Neural progenitor cell (in vitro differentiated cells): ENCODE measurements at regions not wholly inside any gene's neighbourhood (a gene's known extent, or its start where the extent isn't known, plus 50 kb on each side); places are given as distances from the start of the nearest gene placed in this dataset.

Experiments
- DNase-seq: peaks from one replicate; pipeline ENCODE4 v3.0.0-alpha.2; 2016; ENCODE audit warnings: low spot score
- H2AFZ ChIP-seq: fragments of 200-600 bp; sonication (generic); replicated peaks from 2 replicates; pipeline ENCODE4 v1.6.1; 2016; ENCODE audit warnings: antibody characterized with exemption
- H3F3A ChIP-seq: fragments of 200-600 bp; sonication (generic); 2 replicates; pipeline ENCODE4 v1.6.1; 2016; ENCODE audit warnings: antibody characterized with exemption, low read depth
- H3K27ac ChIP-seq: fragments of 200-600 bp; sonication (generic); 2 replicates; pipeline ENCODE4 v1.5.1; 2016; ENCODE audit warnings: mild to moderate bottlenecking
- H3K27me3 ChIP-seq: fragments of 200-600 bp; sonication (generic); 2 replicates; pipeline ENCODE4 v1.6.1; 2016; ENCODE audit warnings: mild to moderate bottlenecking, moderate library complexity
- H3K36me3 ChIP-seq: fragments of 200-600 bp; sonication (generic); 2 replicates; pipeline ENCODE4 v1.5.1; 2016
- H3K4me1 ChIP-seq: fragments of 200-600 bp; sonication (generic); 2 replicates; pipeline ENCODE4 v1.6.1; 2016; ENCODE audit warnings: mixed run types
- H3K4me2 ChIP-seq: fragments of 200-600 bp; sonication (generic); 2 replicates; pipeline ENCODE4 v1.6.1; 2016
- H3K4me3 ChIP-seq: fragments of 200-600 bp; sonication (generic); 2 replicates; pipeline ENCODE4 v1.5.1; 2016
- H3K79me2 ChIP-seq: fragments of 200-600 bp; sonication (generic); 2 replicates; pipeline ENCODE4 v1.6.1; 2016; ENCODE audit warnings: low read depth
- H3K9ac ChIP-seq: fragments of 200-600 bp; sonication (generic); 2 replicates; pipeline ENCODE4 v1.6.1; 2016
- H3K9me3 ChIP-seq: fragments of 200-600 bp; sonication (generic); 2 replicates; pipeline ENCODE4 v1.5.1; 2016; ENCODE audit warnings: low read depth
- H4K20me1 ChIP-seq: fragments of 200-600 bp; sonication (generic); 2 replicates; pipeline ENCODE4 v1.6.1; 2016; ENCODE audit warnings: low read depth
- H3K27ac Mint-ChIP-seq: 3 replicates; pipeline ENCODE4 v1.8.0; 2021; ENCODE audit warnings: mixed read lengths
- H3K27me3 Mint-ChIP-seq: 2 replicates; pipeline ENCODE4 v1.8.0; 2022; ENCODE audit warnings: low read depth, mild to moderate bottlenecking, inconsistent platforms, moderate library complexity, mixed read lengths; ENCODE audit not compliant: insufficient read depth
- H3K36me3 Mint-ChIP-seq: 3 replicates; pipeline ENCODE4 v1.8.0; 2021; ENCODE audit warnings: mixed read lengths
- H3K4me1 Mint-ChIP-seq: 3 replicates; pipeline ENCODE4 v1.8.0; 2021; ENCODE audit warnings: mixed read lengths
- H3K4me3 Mint-ChIP-seq: 3 replicates; pipeline ENCODE4 v1.8.0; 2021; ENCODE audit warnings: mild to moderate bottlenecking, moderate library complexity, mixed read lengths
- H3K9me3 Mint-ChIP-seq: 3 replicates; pipeline ENCODE4 v1.8.0; 2020; ENCODE audit warnings: mixed read lengths
- EZH2 ChIP-seq: fragments of 200-600 bp; sonication (generic); IDR thresholded peaks from 2 replicates; pipeline ENCODE4 v1.6.1; 2017; ENCODE audit warnings: antibody characterized with exemption, mild to moderate bottlenecking, moderate library complexity
- EZH2phosphoT487 ChIP-seq: fragments of 200-600 bp; sonication (generic); IDR thresholded peaks from 2 replicates; pipeline ENCODE4 v1.6.1; 2017; ENCODE audit warnings: antibody characterized with exemption
- TF ChIP-seq, protein P1 (sequence below): fragments of 200-600 bp; sonication (generic); IDR thresholded peaks from 2 replicates; pipeline ENCODE4 v1.5.1; 2017; ENCODE audit warnings: antibody characterized with exemption, mild to moderate bottlenecking

DNA sequence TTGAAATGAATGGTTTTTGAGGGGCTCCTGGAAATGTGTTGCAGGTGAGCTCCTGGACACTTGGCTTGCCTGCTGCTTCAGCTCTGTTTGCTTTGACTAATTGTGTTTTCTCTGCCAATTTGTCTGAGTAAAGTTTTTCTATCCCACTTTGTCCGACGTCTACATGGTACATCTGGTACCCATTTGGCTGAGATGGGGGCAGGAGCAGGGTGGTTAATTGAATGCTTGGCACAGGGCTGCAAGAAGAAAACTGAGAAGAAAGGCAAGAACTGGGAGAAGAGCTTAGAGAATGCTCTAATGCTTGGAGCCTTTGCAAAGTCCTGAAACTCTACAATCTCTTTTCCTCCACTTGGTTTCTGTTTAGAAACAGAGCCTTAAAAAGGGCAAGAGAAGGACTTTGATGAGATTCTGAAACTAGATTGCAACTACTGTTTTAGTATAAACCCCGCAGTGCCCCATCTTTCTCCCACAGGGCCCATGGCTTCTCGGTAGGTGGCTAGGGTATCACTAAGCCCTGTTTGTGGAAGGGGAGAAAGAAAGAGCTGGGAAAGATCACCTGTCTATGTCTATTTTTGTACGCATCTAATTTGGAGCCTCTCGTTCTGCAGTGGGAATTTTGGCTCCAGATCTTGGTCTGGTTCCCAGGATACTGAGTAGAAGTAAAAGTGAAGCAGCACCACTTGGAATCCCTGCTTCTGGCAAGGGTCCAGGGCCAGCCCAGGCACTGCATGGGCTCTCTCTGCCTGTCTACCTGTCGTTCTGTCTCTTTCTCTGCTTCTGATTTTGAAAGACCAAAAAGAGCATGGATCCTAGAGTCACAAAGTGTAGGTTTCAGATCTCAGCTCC, 214.4 kb downstream of the SEMA6A start:
- no peaks in the 10 kb centered on the region for H3K27me3 Mint-ChIP-seq
- Histone ChIP-seq H2AFZ (no peak overlapping the region), H3K4me3 (no peak overlapping the region), H3K9me3 (peaks cover under 1% of the 10 kb centered on the region), H3K36me3 (no peaks in the 10 kb centered on the region), H3K27me3 (peaks cover 19% of the 10 kb centered on the region), H3K79me2 (no peaks in the 10 kb centered on the region), H3K4me1 (peaks cover 13% of the 10 kb centered on the region), H3K4me2 (no peak overlapping the region), H3K27ac (no peak overlapping the region), H3F3A (peaks cover 3% of the 10 kb centered on the region), H3K9ac (no peak overlapping the region), H4K20me1 (no peaks in the 10 kb centered on the region)
- H3K27ac Mint-ChIP-seq, result no peak overlapping the region
- no peak for DNase-seq
- peaks cover 13% of the 10 kb centered on the region for H3K4me1 Mint-ChIP-seq
- H3K4me3 Mint-ChIP-seq, result no peak overlapping the region
- peaks cover 5% of the 10 kb centered on the region for H3K36me3 Mint-ChIP-seq
- peaks cover 4% of the 10 kb centered on the region for H3K9me3 Mint-ChIP-seq
- TF ChIP-seq, protein P1, sequence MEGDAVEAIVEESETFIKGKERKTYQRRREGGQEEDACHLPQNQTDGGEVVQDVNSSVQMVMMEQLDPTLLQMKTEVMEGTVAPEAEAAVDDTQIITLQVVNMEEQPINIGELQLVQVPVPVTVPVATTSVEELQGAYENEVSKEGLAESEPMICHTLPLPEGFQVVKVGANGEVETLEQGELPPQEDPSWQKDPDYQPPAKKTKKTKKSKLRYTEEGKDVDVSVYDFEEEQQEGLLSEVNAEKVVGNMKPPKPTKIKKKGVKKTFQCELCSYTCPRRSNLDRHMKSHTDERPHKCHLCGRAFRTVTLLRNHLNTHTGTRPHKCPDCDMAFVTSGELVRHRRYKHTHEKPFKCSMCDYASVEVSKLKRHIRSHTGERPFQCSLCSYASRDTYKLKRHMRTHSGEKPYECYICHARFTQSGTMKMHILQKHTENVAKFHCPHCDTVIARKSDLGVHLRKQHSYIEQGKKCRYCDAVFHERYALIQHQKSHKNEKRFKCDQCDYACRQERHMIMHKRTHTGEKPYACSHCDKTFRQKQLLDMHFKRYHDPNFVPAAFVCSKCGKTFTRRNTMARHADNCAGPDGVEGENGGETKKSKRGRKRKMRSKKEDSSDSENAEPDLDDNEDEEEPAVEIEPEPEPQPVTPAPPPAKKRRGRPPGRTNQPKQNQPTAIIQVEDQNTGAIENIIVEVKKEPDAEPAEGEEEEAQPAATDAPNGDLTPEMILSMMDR, result no peak
- TF ChIP-seq EZH2phosphoT487 (no peak), EZH2 (no peak)

DNA sequence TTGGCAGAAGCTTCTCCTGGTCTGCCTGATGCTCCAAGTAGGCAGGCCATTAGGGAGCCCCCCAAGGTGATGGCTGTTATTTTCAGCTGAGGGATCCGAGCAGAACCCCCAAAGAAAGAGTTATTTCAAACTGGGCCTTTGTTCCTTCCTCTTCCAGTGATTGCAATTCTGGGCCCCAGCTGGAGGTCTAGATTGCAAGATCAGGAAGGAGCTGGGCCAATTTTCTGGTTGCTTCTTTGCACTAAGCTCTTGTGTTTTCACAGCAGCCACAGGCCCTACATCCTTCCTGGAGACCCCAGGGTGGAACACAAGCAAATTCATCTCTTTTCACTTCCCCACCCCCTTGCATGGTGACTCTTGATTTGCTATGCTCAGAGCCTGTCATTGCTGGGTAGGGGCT, 215.0 kb downstream of the SEMA6A start:
- H3K27me3 ChIP-seq, result peaks cover 19% of the 10 kb centered on the region
- Mint-ChIP-seq H3K27ac (no peak overlapping the region), H3K36me3 (peaks cover 5% of the 10 kb centered on the region), H3K27me3 (no peaks in the 10 kb centered on the region), H3K4me3 (no peak overlapping the region), H3K9me3 (peaks cover 4% of the 10 kb centered on the region), H3K4me1 (peaks cover 13% of the 10 kb centered on the region)
- no peak for DNase-seq
- H3K27ac ChIP-seq, result no peak overlapping the region
- H3K4me2 ChIP-seq, result no peak overlapping the region
- no peaks in the 10 kb centered on the region for H4K20me1 ChIP-seq
- H3K9me3 ChIP-seq, result peaks cover 6% of the 10 kb centered on the region
- no peak overlapping the region for H2AFZ ChIP-seq
- no peaks in the 10 kb centered on the region for H3K36me3 ChIP-seq
- no peak overlapping the region for H3K9ac ChIP-seq
- no peak overlapping the region for H3K4me3 ChIP-seq
- H3K4me1 ChIP-seq, result peaks cover 13% of the 10 kb centered on the region
- peaks cover 3% of the 10 kb centered on the region for H3F3A ChIP-seq
- no peak for TF ChIP-seq EZH2phosphoT487
- TF ChIP-seq, protein P1, result no peak
- H3K79me2 ChIP-seq, result no peaks in the 10 kb centered on the region

DNA sequence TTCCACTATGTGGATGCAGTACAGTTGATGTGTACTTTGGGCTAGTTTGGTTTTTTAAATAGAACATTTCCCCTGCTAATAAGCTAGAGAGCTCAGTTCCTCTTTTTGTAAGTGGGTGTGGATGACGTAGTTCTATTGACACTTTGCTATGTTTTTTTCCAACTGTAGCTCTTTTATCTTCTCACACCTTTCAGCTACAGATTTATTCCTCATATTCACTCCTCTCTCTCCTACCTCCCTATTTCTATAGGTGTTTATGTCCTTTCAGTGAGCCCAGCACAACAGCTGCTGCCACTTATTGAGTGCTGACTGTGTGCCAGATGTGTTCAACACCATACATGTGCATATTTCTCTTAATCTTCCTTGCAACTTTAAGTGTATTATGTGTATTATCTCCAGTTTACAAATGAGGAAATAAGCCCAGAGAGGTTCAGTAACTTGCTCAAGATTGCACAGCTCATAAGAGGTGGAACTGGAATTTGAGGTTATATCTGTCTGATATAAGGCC, 215.7 kb downstream of the SEMA6A start:
- H3K27ac ChIP-seq, result no peak overlapping the region
- H3K4me1 ChIP-seq, result peaks cover 13% of the 10 kb centered on the region
- Mint-ChIP-seq H3K4me1 (peaks cover 13% of the 10 kb centered on the region), H3K4me3 (no peak overlapping the region), H3K27me3 (no peaks in the 10 kb centered on the region), H3K9me3 (peaks cover 6% of the 10 kb centered on the region), H3K36me3 (peaks cover 5% of the 10 kb centered on the region), H3K27ac (no peak overlapping the region)
- DNase-seq, result no peak
- TF ChIP-seq EZH2phosphoT487, result no peak
- TF ChIP-seq, protein P1, result no peak
- no peak for TF ChIP-seq EZH2
- peaks cover 3% of the 10 kb centered on the region for H3F3A ChIP-seq
- H3K79me2 ChIP-seq, result no peaks in the 10 kb centered on the region
- no peaks in the 10 kb centered on the region for H4K20me1 ChIP-seq
- H3K27me3 ChIP-seq, result peaks cover 19% of the 10 kb centered on the region
- no peaks in the 10 kb centered on the region for H3K36me3 ChIP-seq
- H3K9me3 ChIP-seq, result peaks cover 6% of the 10 kb centered on the region
- no peak overlapping the region for H3K4me2 ChIP-seq
- H2AFZ ChIP-seq, result no peak overlapping the region
- no peak overlapping the region for H3K4me3 ChIP-seq
- no peak overlapping the region for H3K9ac ChIP-seq
